Psoas muscle (tissue), 7 donors: ENCODE measurements at regions not wholly inside any gene's neighbourhood (a gene's known extent, or its start where the extent isn't known, plus 50 kb on each side); places are given as distances from the start of the nearest gene placed in this dataset.

Source experiments
- ATAC-seq, 4 donors: fragments of 200-7000 bp; cut with Tn5 transposase; one replicate each; pipeline ENCODE4 v1.9.1; 2020; ENCODE audit warnings: moderate library complexity in 3 of 4, mild to moderate bottlenecking in 2 of 4
- DNase-seq, 2 donors: peaks; one replicate each; pipeline ENCODE4 v3.0.0-alpha.2; 2020
- H3K27ac ChIP-seq: fragments of 200-600 bp; one replicate; pipeline ENCODE4 v1.8.0; 2022
- H3K27me3 ChIP-seq, 3 donors: fragments of 200-600 bp in 1 of 3; one replicate each; pipeline versions ENCODE4 v1.6.1 to v1.8.0; 2013 to 2022; ENCODE audit warnings: low read length in 2 of 3, mild to moderate bottlenecking in 2 of 3, moderate library complexity in 1 of 3; ENCODE audit not compliant: insufficient read depth in 3 of 3
- H3K36me3 ChIP-seq, 2 donors: fragments of 200-600 bp in 1 of 2; one replicate each; pipeline versions ENCODE4 v1.6.1 to v1.8.0; 2013 to 2022; ENCODE audit warnings: low read depth in 1 of 2, mild to moderate bottlenecking in 1 of 2, moderate library complexity in 1 of 2; ENCODE audit not compliant: insufficient read depth in 1 of 2
- H3K4me1 ChIP-seq: fragments of 200-600 bp; one replicate; pipeline ENCODE4 v1.8.0; 2022
- H3K4me3 ChIP-seq: fragments of 200-600 bp; one replicate; pipeline ENCODE4 v1.8.0; 2022; ENCODE audit warnings: mild to moderate bottlenecking
- H3K9me3 ChIP-seq: fragments of 200-600 bp; one replicate; pipeline ENCODE4 v1.8.0; 2022
- CTCF ChIP-seq: fragments of 200-600 bp; IDR thresholded peaks from one replicate; pipeline ENCODE4 v1.8.0; 2022; ENCODE audit warnings: antibody characterized with exemption
- WGBS, 3 donors: extraction: QIAGEN DNeasy Blood & Tissue Kit; methylation state at CpG; one replicate each; pipeline versions ENCODE4 v1.1.6 to v1.1.7; 2013; 5-methylcytosine and 5-hydroxymethylcytosine counted together
- intact Hi-C, 2 donors: fragments of 100-400 bp; cut with DNase I; formaldehyde crosslinking; loops; one replicate each; pipeline versions ENCODE4 v1.11.0 to v1.14.2; 2022
- donor health status: healthy with polysubstance abuse.
- donor health status: DM: no; HTN: no; CAD: no; lungs with moderate emphysema.
- donor health status: Bipolar disorder and iron deficiency.
- donor health status: healthy.
- donor health status: DM: yes; HTN: yes; CAD: no.
- donor health status: DM: no; HTN: no; CAD: no.
- donor health status: DM: yes; HTN: yes; CAD: no.

- ATAC-seq (no peak), DNase-seq (no peak)
- WGBS, 3 donors: 51 to 62% (median 59%) methylated on average over 2 of the region's 2 CpGs
- Histone ChIP-seq H3K36me3 (no peaks in the 10 kb centered on the region), H3K27me3 (no peaks in the 10 kb centered on the region), H3K9me3 (no peaks in the 10 kb centered on the region), H3K4me3 (no peak overlapping the region), H3K4me1 (peaks cover 9% of the 10 kb centered on the region), H3K27ac (no peak overlapping the region)
- intact Hi-C loops: no loop called here
- no peak for TF ChIP-seq CTCF
Measured at GRCh38 chr2:38438133-38438882, 61.2 kb upstream of the ATL2 start.

GRCh38 chr2:38436227-38436664, 59.2 kb upstream of the ATL2 start:
- H3K9me3 ChIP-seq: no peaks in the 10 kb centered on the region
- no peak overlapping the region for H3K4me3 ChIP-seq
- H3K36me3 ChIP-seq: no peaks in the 10 kb centered on the region
- no peak for TF ChIP-seq CTCF
- H3K4me1 ChIP-seq: no peaks in the 10 kb centered on the region
- no peak for ATAC-seq
- 90 to 98% (median 94%) methylated on average over 2 of the region's 2 CpGs for WGBS, 3 donors
- no peak overlapping the region for H3K27ac ChIP-seq
- DNase-seq: no peak
- intact Hi-C loops: no loop called here
- no peaks in the 10 kb centered on the region for H3K27me3 ChIP-seq

- H3K4me3 ChIP-seq: no peak overlapping the region
- no peaks in the 10 kb centered on the region for H3K4me1 ChIP-seq
- intact Hi-C loops: no loop called here
- DNase-seq (no peak), ATAC-seq (no peak)
- no peak overlapping the region for H3K27ac ChIP-seq
- no peaks in the 10 kb centered on the region for H3K9me3 ChIP-seq
- no peak for TF ChIP-seq CTCF
- H3K36me3 ChIP-seq: no peaks in the 10 kb centered on the region
- WGBS, 3 donors: 93 to 96% (median 93%) methylated on average over 2 of the region's 2 CpGs
- H3K27me3 ChIP-seq: no peaks in the 10 kb centered on the region
Measured at GRCh38 chr2:38435775-38436174, 58.7 kb upstream of the ATL2 start.

GRCh38 chr2:38434595-38434994, 57.5 kb upstream of the ATL2 start:
- Histone ChIP-seq H3K9me3 (no peaks in the 10 kb centered on the region), H3K27me3 (no peaks in the 10 kb centered on the region), H3K4me3 (no peak overlapping the region), H3K36me3 (no peaks in the 10 kb centered on the region), H3K27ac (no peak overlapping the region), H3K4me1 (no peaks in the 10 kb centered on the region)
- intact Hi-C loops: no loop called here
- DNase-seq (no peak), ATAC-seq (no peak)
- TF ChIP-seq CTCF: no peak

GRCh38 chr2:38433607-38433975, 56.5 kb upstream of the ATL2 start:
- no peak for ATAC-seq
- TF ChIP-seq CTCF: no peak
- 92 to 96% (median 95%) methylated on average over 1 of the region's 1 CpG for WGBS, 3 donors

More at GRCh38 chr2:38433607-38433975, 56.5 kb upstream of the ATL2 start:
- H3K4me3 ChIP-seq: no peak overlapping the region
- H3K27ac ChIP-seq: no peak overlapping the region
- H3K9me3 ChIP-seq: no peaks in the 10 kb centered on the region
- no peak for DNase-seq
- intact Hi-C loops: no loop called here
- no peaks in the 10 kb centered on the region for H3K4me1 ChIP-seq
- H3K36me3 ChIP-seq: no peaks in the 10 kb centered on the region
- no peaks in the 10 kb centered on the region for H3K27me3 ChIP-seq
